ENCODE measurements at regions not wholly inside any gene's neighbourhood (a gene's known extent, or its start where the extent isn't known, plus 50 kb on each side); places are given as distances from the start of the nearest gene placed in this dataset.

- Histone ChIP-seq H3K4me3 (ENCODE audit: low read depth, low read length) (no peak overlapping the region), H3K36me3 (replicated peaks) (no peaks in the 10 kb centered on the region), H3K27me3 (replicated peaks) (no peaks in the 10 kb centered on the region), H3K27ac (no peak overlapping the region)
- no peak for DNase-seq
- in situ Hi-C loops (cut with HindIII; ENCODE audit: low pct_ligation_motif_present, low sequenced_read_pairs) = no loop called here
- TF ChIP-seq, protein P1, sequence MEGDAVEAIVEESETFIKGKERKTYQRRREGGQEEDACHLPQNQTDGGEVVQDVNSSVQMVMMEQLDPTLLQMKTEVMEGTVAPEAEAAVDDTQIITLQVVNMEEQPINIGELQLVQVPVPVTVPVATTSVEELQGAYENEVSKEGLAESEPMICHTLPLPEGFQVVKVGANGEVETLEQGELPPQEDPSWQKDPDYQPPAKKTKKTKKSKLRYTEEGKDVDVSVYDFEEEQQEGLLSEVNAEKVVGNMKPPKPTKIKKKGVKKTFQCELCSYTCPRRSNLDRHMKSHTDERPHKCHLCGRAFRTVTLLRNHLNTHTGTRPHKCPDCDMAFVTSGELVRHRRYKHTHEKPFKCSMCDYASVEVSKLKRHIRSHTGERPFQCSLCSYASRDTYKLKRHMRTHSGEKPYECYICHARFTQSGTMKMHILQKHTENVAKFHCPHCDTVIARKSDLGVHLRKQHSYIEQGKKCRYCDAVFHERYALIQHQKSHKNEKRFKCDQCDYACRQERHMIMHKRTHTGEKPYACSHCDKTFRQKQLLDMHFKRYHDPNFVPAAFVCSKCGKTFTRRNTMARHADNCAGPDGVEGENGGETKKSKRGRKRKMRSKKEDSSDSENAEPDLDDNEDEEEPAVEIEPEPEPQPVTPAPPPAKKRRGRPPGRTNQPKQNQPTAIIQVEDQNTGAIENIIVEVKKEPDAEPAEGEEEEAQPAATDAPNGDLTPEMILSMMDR (IDR thresholded peaks at IDR 0.05; ENCODE audit: low read depth, low read length, missing control alignments) = no peak
Observed at GRCh38 chr6:26280407-26280806, 84.6 kb upstream of the BTN3A2 start.

- Histone ChIP-seq H3K36me3 (replicated peaks) (no peaks in the 10 kb centered on the region), H3K4me3 (ENCODE audit: low read depth, low read length) (peak overlapping the region; percentile 84)
Observed at GRCh38 chr6:26284537-26285142, 80.4 kb upstream of the BTN3A2 start.

DNA sequence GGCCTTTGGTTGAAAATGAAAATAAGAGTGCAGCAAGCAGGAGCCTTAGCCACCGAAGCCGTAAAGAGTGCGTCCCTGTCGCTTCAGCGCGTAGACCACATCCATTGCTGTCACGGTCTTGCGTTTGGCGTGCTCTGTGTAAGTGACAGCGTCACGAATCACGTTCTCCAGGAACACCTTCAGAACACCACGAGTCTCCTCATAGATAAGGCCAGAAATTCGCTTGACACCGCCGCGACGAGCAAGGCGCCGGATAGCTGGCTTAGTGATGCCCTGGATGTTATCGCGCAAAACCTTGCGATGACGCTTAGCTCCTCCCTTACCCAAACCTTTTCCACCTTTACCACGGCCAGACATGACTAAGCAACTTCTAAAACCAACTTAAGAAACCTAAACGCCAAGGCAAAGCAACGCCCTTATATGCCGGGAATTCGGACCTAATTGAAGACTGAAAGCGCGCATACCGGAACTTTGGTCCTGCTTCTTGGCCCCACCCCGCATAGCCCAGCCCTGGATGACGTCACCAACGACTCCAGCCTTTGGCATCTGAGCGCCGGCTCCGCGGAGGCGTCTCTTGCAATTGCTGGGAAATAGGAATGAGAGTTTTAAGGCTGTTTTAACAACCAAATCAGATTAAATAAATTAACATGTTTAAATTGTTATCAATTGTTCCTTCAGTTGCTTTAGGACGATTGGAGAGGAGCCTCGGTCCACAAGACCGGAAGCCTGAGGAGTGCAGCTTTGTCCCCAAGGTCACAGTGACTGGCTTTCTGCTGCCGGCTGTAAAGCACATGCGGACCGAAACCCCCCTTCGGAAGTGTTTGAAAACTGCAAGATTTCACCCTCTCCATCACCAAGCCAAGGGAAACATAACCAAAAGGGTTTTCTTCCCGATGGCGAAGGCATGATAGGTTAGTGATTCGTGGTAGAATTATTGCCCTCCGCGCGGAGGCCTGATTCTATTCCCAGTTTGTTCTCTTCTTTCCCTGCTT is 79.6 kb upstream of the BTN3A2 start:
- Histone ChIP-seq H3K36me3 (replicated peaks) (no peaks in the 10 kb centered on the region), H3K27ac (peak overlapping the region; percentile 92), H3K27me3 (replicated peaks) (no peaks in the 10 kb centered on the region), H3K4me3 (ENCODE audit: low read depth, low read length) (peak overlapping the region; percentile 84)
- DNase-seq = peak; percentile 98
- TF ChIP-seq, protein P1 (IDR thresholded peaks at IDR 0.05; ENCODE audit: low read depth, low read length, missing control alignments) = no peak
- in situ Hi-C loops (cut with HindIII; ENCODE audit: low pct_ligation_motif_present, low sequenced_read_pairs) = no loop called here

More at GRCh38 chr6:26284537-26285142, 80.4 kb upstream of the BTN3A2 start:
- Histone ChIP-seq H3K27me3 (replicated peaks) (no peaks in the 10 kb centered on the region), H3K27ac (peak overlapping the region; percentile 92)
- in situ Hi-C loops (cut with HindIII; ENCODE audit: low pct_ligation_motif_present, low sequenced_read_pairs) = no loop called here
- TF ChIP-seq, protein P1 (IDR thresholded peaks at IDR 0.05; ENCODE audit: low read depth, low read length, missing control alignments) = no peak
- DNase-seq = peak; percentile 64

DNA sequence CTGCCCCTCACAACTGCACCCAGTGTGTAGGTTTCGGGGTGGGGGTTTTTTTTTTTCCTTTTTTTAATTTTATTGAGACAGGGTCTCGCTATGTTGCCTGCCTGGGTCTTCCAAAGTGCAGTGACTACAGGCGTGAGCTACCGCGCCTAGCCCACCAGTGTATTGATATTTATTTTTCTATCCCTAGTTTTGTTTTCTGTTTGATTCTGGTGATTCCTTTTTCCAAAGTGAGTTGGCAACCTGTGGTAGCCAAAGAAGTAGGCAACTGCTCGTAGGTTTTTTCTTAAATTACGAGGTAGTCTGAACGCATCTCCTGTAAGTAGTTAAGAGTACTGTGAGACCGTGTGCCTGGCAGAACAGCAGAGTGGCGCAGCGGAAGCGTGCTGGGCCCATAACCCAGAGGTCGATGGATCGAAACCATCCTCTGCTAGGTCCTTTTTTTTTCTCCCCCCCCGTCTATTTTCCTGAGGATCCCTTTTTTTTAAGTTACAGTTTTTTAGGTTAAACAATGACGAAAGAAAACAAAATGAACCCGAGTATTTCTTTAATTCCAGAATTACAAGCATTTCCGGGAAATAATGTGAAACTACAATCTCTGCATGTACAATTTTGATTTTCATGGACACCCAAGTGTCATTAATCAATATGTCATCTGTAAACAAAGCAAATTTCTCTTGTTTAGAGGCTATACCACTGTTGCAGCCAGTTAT is 78.7 kb upstream of the BTN3A2 start:
- H3K36me3 ChIP-seq (replicated peaks) = no peaks in the 10 kb centered on the region
- peak; percentile 42 for DNase-seq
- peak overlapping the region; percentile 84 for H3K4me3 ChIP-seq (ENCODE audit: low read depth, low read length)
- in situ Hi-C loops (cut with HindIII; ENCODE audit: low pct_ligation_motif_present, low sequenced_read_pairs) = no loop called here
- H3K27ac ChIP-seq = peak overlapping the region; percentile 92
- TF ChIP-seq, protein P1 (IDR thresholded peaks at IDR 0.05; ENCODE audit: low read depth, low read length, missing control alignments) = no peak
- H3K27me3 ChIP-seq (replicated peaks) = no peaks in the 10 kb centered on the region

GRCh38 chr6:26288155-26288554 is 76.8 kb upstream of the BTN3A2 start:
- Histone ChIP-seq H3K36me3 (replicated peaks) (no peaks in the 10 kb centered on the region), H3K27me3 (replicated peaks) (no peaks in the 10 kb centered on the region), H3K27ac (no peak overlapping the region), H3K4me3 (ENCODE audit: low read depth, low read length) (no peak overlapping the region)
- no peak for DNase-seq
- TF ChIP-seq, protein P1 (IDR thresholded peaks at IDR 0.05; ENCODE audit: low read depth, low read length, missing control alignments) = no peak
- in situ Hi-C loops (cut with HindIII; ENCODE audit: low pct_ligation_motif_present, low sequenced_read_pairs) = no loop called here
